Endothelial cell of umbilical vein (primary cell): ENCODE measurements at regions not wholly inside any gene's neighbourhood (a gene's known extent, or its start where the extent isn't known, plus 50 kb on each side); places are given as distances from the start of the nearest gene placed in this dataset.
A peak's percentile ranks its signal among the peaks of the same experiment; 100 is the strongest.

Experiments used
- BruUV-seq: library from RNA; stranded (reverse); fragments of 400-500 nt; replicated peaks from 2 replicates; lab custom pipeline; 2021; lab: Mats Ljungman, UMichigan
- CTCF ChIA-PET: fragments of 300-600, 350-600 bp; sonication (Branson Sonifier 250); formaldehyde crosslinking; loops from one replicate; lab custom pipeline; 2021; ENCODE audit warnings: antibody characterized with exemption, inconsistent platforms; lab: Charles Lee
- POLR2A ChIA-PET: fragments of 300-600, 350-600 bp; sonication (Branson Sonifier 250); formaldehyde crosslinking; loops from one replicate; lab custom pipeline; 2021; ENCODE audit warnings: antibody characterized with exemption, inconsistent platforms; lab: Charles Lee
- DNase-seq: peaks from one replicate; pipeline ENCODE4 v3.0.0-alpha.2; 2011; ENCODE audit warnings: low read depth, low spot score
- FAIRE-seq: peaks from 2 replicates; lab custom pipeline; 2011; peaks lifted over from hg19 to GRCh38; lab: Jason Lieb, UNC
- H2AFZ ChIP-seq: 2 replicates; pipeline ENCODE4 v1.6.0; 2012; ENCODE audit warnings: low read depth, low read length, control low read depth, inconsistent platforms
- H3K27ac ChIP-seq: 2 replicates; pipeline ENCODE4 v1.5.1; 2011; ENCODE audit warnings: low read depth, mild to moderate bottlenecking, control low read depth, low read length, moderate library complexity; ENCODE audit not compliant: insufficient read depth
- H3K27me3 ChIP-seq, 2 experiments: 2 replicates each; pipeline versions ENCODE4 v1.6.0 to v1.6.1; 2011; ENCODE audit warnings: low read length in 2 of 2, mixed read lengths in 1 of 2; ENCODE audit not compliant: control insufficient read depth in 2 of 2, insufficient read depth in 2 of 2
- H3K36me3 ChIP-seq, 2 experiments: 2 replicates in 1 of 2; 3 replicates in 1 of 2; pipeline ENCODE4 v1.5.1; 2011; ENCODE audit warnings: low read length in 2 of 2, mild to moderate bottlenecking in 1 of 2, moderate library complexity in 1 of 2; ENCODE audit not compliant: control insufficient read depth in 2 of 2, insufficient read depth in 2 of 2; ENCODE audit errors: extremely low read depth in 1 of 2
- H3K4me1 ChIP-seq: 3 replicates; pipeline ENCODE4 v1.5.1; 2011; ENCODE audit warnings: mild to moderate bottlenecking, low read length; ENCODE audit not compliant: control insufficient read depth, insufficient read depth; ENCODE audit errors: extremely low read depth
- H3K4me2 ChIP-seq: 2 replicates; pipeline ENCODE4 v1.6.1; 2011; ENCODE audit warnings: low read length, control low read depth, mixed read lengths; ENCODE audit not compliant: insufficient read depth
- H3K4me3 ChIP-seq, 3 experiments: fragments of 200-600 bp in 1 of 3; sonication (generic), shearing (Covaris generic) in 1 of 3; replicated peaks in 1 of 3; 2 replicates each; pipeline ENCODE4 v1.5.1; 2011 to 2016; ENCODE audit warnings: control low read depth in 3 of 3, low read length in 3 of 3, mild to moderate bottlenecking in 2 of 3, inconsistent platforms in 1 of 3, low read depth in 1 of 3, moderate library complexity in 1 of 3; ENCODE audit not compliant: insufficient read depth in 1 of 3
- H3K79me2 ChIP-seq: 2 replicates; pipeline ENCODE4 v1.6.0; 2012; ENCODE audit warnings: low read length, inconsistent platforms; ENCODE audit not compliant: control insufficient read depth, insufficient read depth
- H3K9ac ChIP-seq: replicated peaks from 2 replicates; pipeline ENCODE3; 2011; ENCODE audit warnings: low read length, control low read depth; ENCODE audit not compliant: insufficient read depth; ENCODE audit errors: extremely low read depth
- H3K9me1 ChIP-seq: replicated peaks from 3 replicates; pipeline ENCODE4 v1.6.0; 2011; ENCODE audit warnings: mild to moderate bottlenecking, low read length; ENCODE audit not compliant: control insufficient read depth, insufficient read depth; ENCODE audit errors: extremely low read depth
- H3K9me3 ChIP-seq: replicated peaks from 2 replicates; pipeline ENCODE4 v1.5.1; 2012; ENCODE audit warnings: low read length, inconsistent platforms; ENCODE audit not compliant: control insufficient read depth, insufficient read depth
- H4K20me1 ChIP-seq: replicated peaks from 2 replicates; pipeline ENCODE3; 2011; ENCODE audit warnings: mild to moderate bottlenecking, low read length; ENCODE audit not compliant: control insufficient read depth, insufficient read depth; ENCODE audit errors: extremely low read depth
- CTCF ChIP-seq, 2 donors: IDR thresholded peaks; 1 replicate in 1 of 2; 2 replicates in 1 of 2; pipeline ENCODE4 v1.5.1; 2011; ENCODE audit warnings: low read length in 2 of 2, mild to moderate bottlenecking in 2 of 2, moderate library complexity in 2 of 2, control low read depth in 1 of 2, inconsistent platforms in 1 of 2, low read depth in 1 of 2; ENCODE audit not compliant: insufficient read depth in 1 of 2; ENCODE audit errors: extremely low read depth in 1 of 2
- EZH2 ChIP-seq: IDR thresholded peaks from 2 replicates; pipeline ENCODE4 v1.6.1; 2012; ENCODE audit warnings: borderline replicate concordance, low read depth, mild to moderate bottlenecking, moderate library complexity, low read length, inconsistent platforms; ENCODE audit not compliant: severe bottlenecking
- FOS ChIP-seq: IDR thresholded peaks from 2 replicates; pipeline ENCODE4 v1.6.1; 2011; ENCODE audit warnings: mild to moderate bottlenecking, low read length, moderate library complexity, borderline replicate concordance; ENCODE audit not compliant: insufficient read depth
- GATA2 ChIP-seq: IDR thresholded peaks from 2 replicates; pipeline ENCODE4 v1.7.0; 2011; ENCODE audit warnings: low read depth, mild to moderate bottlenecking, moderate library complexity, mixed read lengths, low read length; ENCODE audit not compliant: insufficient read length, insufficient read depth
- JUN ChIP-seq: IDR thresholded peaks from 2 replicates; pipeline ENCODE4 v1.6.1; 2011; ENCODE audit warnings: borderline replicate concordance, low read depth; ENCODE audit not compliant: insufficient read length, insufficient read depth
- MAX ChIP-seq: IDR thresholded peaks from 2 replicates; pipeline ENCODE4 v1.6.1; 2011; ENCODE audit not compliant: insufficient read depth, insufficient read length
- MYC ChIP-seq: IDR thresholded peaks from one replicate; pipeline ENCODE4 v1.6.1; 2011; ENCODE audit warnings: mild to moderate bottlenecking, low read depth, low read length
- POLR2A ChIP-seq: IDR thresholded peaks from 2 replicates; pipeline ENCODE4 v1.6.1; 2012; ENCODE audit warnings: low read depth, mild to moderate bottlenecking, control low read depth, low read length
- POLR2AphosphoS5 ChIP-seq: IDR thresholded peaks from 2 replicates; pipeline ENCODE4 v1.6.1; 2012; ENCODE audit warnings: low read depth, mild to moderate bottlenecking, control low read depth, low read length, moderate library complexity; ENCODE audit not compliant: insufficient read depth
- dilution Hi-C: fragments of 300-500 bp; cut with MboI; formaldehyde crosslinking; loops from one replicate; pipeline ENCODE4 v1.15.0; 2019; ENCODE audit warnings: low sequenced_read_pairs; ENCODE audit not compliant: extremely low pct_ligation_motif_present
- intact Hi-C: fragments of 100-400 bp; cut with micrococcal nuclease; formaldehyde crosslinking; loops from one replicate; pipeline ENCODE4 v1.10.0; 2022

- FAIRE-seq (no peak), DNase-seq (peak; percentile 35)
- ChIA-PET CTCF (interaction anchor here (1.0 to 1.7 kb wide), 6 partner anchors 8 to 873 kb away, joined by 3 to 7 read pairs (median 4); no protein-coding TSS in a partner anchor), POLR2A (interaction anchor here (0.6 kb wide), 1 partner anchor 747 kb away, joined by 9 read pairs; no protein-coding TSS in a partner anchor)
- H3K27ac ChIP-seq, result no peak overlapping the region
- no peaks in the 10 kb centered on the region for H3K79me2 ChIP-seq
- no peak overlapping the region for H3K4me3 ChIP-seq
- no peak overlapping the region for H2AFZ ChIP-seq
- H4K20me1 ChIP-seq, result no peaks in the 10 kb centered on the region
- H3K36me3 ChIP-seq, result no peaks in the 10 kb centered on the region
- no peaks in the 10 kb centered on the region for H3K9me3 ChIP-seq
- BruUV-seq, result no TSS peak
- peaks cover 52% of the 10 kb centered on the region for H3K4me1 ChIP-seq
- H3K4me2 ChIP-seq, result no peak overlapping the region
- no peaks in the 10 kb centered on the region for H3K9me1 ChIP-seq
- intact Hi-C loops (loop anchor here (2.0 to 10.0 kb wide), 2 partner anchors 135 to 539 kb away; no protein-coding TSS in a partner anchor), dilution Hi-C loops (no loop called here)
- TF ChIP-seq JUN (no peak), MAX (no peak), GATA2 (no peak), MYC (no peak), CTCF (IDR thresholded peaks at IDR 0.05; ENCODE audit: extremely low read depth in 1 of 2, insufficient read depth in 1 of 2, low read depth in 1 of 2, low read length in 2 of 2) (no peak), POLR2AphosphoS5 (no peak), EZH2 (no peak), POLR2A (no peak), FOS (no peak)
- no peak overlapping the region for H3K9ac ChIP-seq
- H3K27me3 ChIP-seq, result no peaks in the 10 kb centered on the region
Observed at GRCh38 chr1:58885998-58886397, 102.2 kb upstream of the JUN start.
